ENCODE measurements at regions not wholly inside any gene's neighbourhood (a gene's known extent, or its start where the extent isn't known, plus 50 kb on each side); places are given as distances from the start of the nearest gene placed in this dataset.

- no peak for TF ChIP-seq E2F6 (IDR thresholded peaks at IDR 0.05)
- no peak for TF ChIP-seq EP300 (IDR thresholded peaks at IDR 0.05; ENCODE audit: borderline replicate concordance in 1 of 2, low read depth in 2 of 2, low read length in 2 of 2)
- TF ChIP-seq POU5F1 (IDR thresholded peaks at IDR 0.05; ENCODE audit: low read depth, low read length): no peak
- TF ChIP-seq BCL11A (IDR thresholded peaks at IDR 0.05; ENCODE audit: low read depth in 2 of 2, low read length in 2 of 2): no peak
- no peak for TF ChIP-seq CBX5 (IDR thresholded peaks at IDR 0.05; ENCODE audit: low read depth, low read length)
- TF ChIP-seq ATF3 (IDR thresholded peaks at IDR 0.05; ENCODE audit: insufficient read depth, low read depth, low read length): no peak
- no peak for TF ChIP-seq JUN (IDR thresholded peaks at IDR 0.05; ENCODE audit: low read depth, low read length)
- no peak for TF ChIP-seq RXRA (IDR thresholded peaks at IDR 0.05; ENCODE audit: insufficient read depth, low read depth, low read length)
Observed at GRCh38 chr4:60081839-60082238, 1118.3 kb upstream of the ADGRL3 start (continued).
